HL-60 (cell line): ENCODE measurements at regions not wholly inside any gene's neighbourhood (a gene's known extent, or its start where the extent isn't known, plus 50 kb on each side); places are given as distances from the start of the nearest gene placed in this dataset.

Experiments
- DNase-seq, 2 experiments: peaks; one replicate each; pipeline ENCODE4 v3.0.0-alpha.2; 2010 to 2020; ENCODE audit warnings: low read depth in 1 of 2, low spot score in 1 of 2
- H3K27ac ChIP-seq: fragments of 250-450 bp; sonication (Bioruptor Pico); replicated peaks from 2 replicates; pipeline ENCODE4 v1.5.1; 2020; ENCODE audit warnings: mild to moderate bottlenecking, moderate library complexity
- H3K27me3 ChIP-seq: fragments of 250-450 bp; sonication (Bioruptor Pico); 2 replicates; pipeline ENCODE4 v1.5.1; 2021; ENCODE audit warnings: mild to moderate bottlenecking, moderate library complexity; ENCODE audit not compliant: insufficient read depth, poor library complexity, severe bottlenecking
- H3K4me3 ChIP-seq: replicated peaks from 2 replicates; pipeline ENCODE4 v1.5.1; 2011; ENCODE audit warnings: mild to moderate bottlenecking, control low read depth, low read length; ENCODE audit not compliant: insufficient read depth
- CTCF ChIP-seq: IDR thresholded peaks from one replicate; pipeline ENCODE4 v1.5.1; 2011; ENCODE audit warnings: low read length, control low read depth, inconsistent platforms; ENCODE audit not compliant: insufficient read depth
- GABPA ChIP-seq: IDR thresholded peaks from 2 replicates; pipeline ENCODE4 v1.6.1; 2012; ENCODE audit warnings: low read depth
- POLR2AphosphoS5 ChIP-seq: IDR thresholded peaks from 2 replicates; pipeline ENCODE4 v1.6.1; 2012; ENCODE audit warnings: low read depth
- REST ChIP-seq: IDR thresholded peaks from 2 replicates; pipeline ENCODE4 v1.6.1; 2012; ENCODE audit warnings: low read depth; ENCODE audit not compliant: insufficient replicate concordance
- SPI1 ChIP-seq: IDR thresholded peaks from 2 replicates; pipeline ENCODE4 v1.6.1; 2012; ENCODE audit warnings: low read depth, mild to moderate bottlenecking, borderline replicate concordance

- TF ChIP-seq GABPA (no peak), REST (no peak), POLR2AphosphoS5 (no peak)
- Histone ChIP-seq H3K4me3 (no peak overlapping the region), H3K27ac (no peak overlapping the region)
These were observed 256.8 kb downstream of the QKI start for GRCh38 chr6:163671355-163671754.

GRCh38 chr6:163670336-163670735 lies 255.8 kb downstream of the QKI start:
- Histone ChIP-seq H3K27ac (no peak overlapping the region), H3K27me3 (no peaks in the 10 kb centered on the region), H3K4me3 (no peak overlapping the region)
- TF ChIP-seq POLR2AphosphoS5 (no peak), CTCF (no peak), REST (no peak), SPI1 (no peak), GABPA (no peak)
- no peak for DNase-seq

More at GRCh38 chr6:163671355-163671754, 256.8 kb downstream of the QKI start:
- H3K27me3 ChIP-seq: no peaks in the 10 kb centered on the region
- DNase-seq: no peak

GRCh38 chr6:163668061-163668426 lies 253.5 kb downstream of the QKI start:
- no peaks in the 10 kb centered on the region for H3K27me3 ChIP-seq
- no peak for DNase-seq
- TF ChIP-seq SPI1 (no peak), CTCF (no peak), POLR2AphosphoS5 (no peak), REST (no peak), GABPA (no peak)
- H3K4me3 ChIP-seq: no peak overlapping the region
- H3K27ac ChIP-seq: peak overlapping the region; percentile 40

- H3K27me3 ChIP-seq: no peaks in the 10 kb centered on the region
- peak; percentile 69 to 93 for DNase-seq
- H3K27ac ChIP-seq: peak overlapping the region; percentile 40
- TF ChIP-seq POLR2AphosphoS5 (peak; percentile 86), GABPA (peak; percentile 63; the same call in 1 of the 2 replicates), REST (no peak), SPI1 (peak; percentile 96), CTCF (no peak)
- no peak overlapping the region for H3K4me3 ChIP-seq
These were observed 253.0 kb downstream of the QKI start for GRCh38 chr6:163667372-163668060.
